ENCODE measurements at regions not wholly inside any gene's neighbourhood (a gene's known extent, or its start where the extent isn't known, plus 50 kb on each side); places are given as distances from the start of the nearest gene placed in this dataset.

DNA sequence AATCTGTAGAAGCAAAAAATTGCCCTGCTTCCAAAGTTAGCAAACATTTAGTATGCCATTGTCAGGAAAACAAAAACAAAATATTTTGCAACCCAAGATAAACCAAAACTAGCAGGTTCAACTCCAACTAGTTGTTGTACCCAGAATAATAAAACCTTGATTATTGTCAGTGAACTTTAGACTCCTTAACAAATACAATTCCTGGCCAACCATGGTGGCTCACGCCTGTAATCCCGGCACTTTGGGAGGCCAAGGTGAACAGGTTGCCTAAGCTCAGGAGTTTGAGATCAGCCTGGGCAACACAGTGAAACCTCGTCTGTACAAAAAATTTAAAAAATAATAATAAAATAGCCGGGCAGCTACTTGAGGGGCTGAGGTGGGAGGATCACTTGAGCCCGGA, 53.6 kb upstream of the EPCAM start:
- TF ChIP-seq, protein P1, sequence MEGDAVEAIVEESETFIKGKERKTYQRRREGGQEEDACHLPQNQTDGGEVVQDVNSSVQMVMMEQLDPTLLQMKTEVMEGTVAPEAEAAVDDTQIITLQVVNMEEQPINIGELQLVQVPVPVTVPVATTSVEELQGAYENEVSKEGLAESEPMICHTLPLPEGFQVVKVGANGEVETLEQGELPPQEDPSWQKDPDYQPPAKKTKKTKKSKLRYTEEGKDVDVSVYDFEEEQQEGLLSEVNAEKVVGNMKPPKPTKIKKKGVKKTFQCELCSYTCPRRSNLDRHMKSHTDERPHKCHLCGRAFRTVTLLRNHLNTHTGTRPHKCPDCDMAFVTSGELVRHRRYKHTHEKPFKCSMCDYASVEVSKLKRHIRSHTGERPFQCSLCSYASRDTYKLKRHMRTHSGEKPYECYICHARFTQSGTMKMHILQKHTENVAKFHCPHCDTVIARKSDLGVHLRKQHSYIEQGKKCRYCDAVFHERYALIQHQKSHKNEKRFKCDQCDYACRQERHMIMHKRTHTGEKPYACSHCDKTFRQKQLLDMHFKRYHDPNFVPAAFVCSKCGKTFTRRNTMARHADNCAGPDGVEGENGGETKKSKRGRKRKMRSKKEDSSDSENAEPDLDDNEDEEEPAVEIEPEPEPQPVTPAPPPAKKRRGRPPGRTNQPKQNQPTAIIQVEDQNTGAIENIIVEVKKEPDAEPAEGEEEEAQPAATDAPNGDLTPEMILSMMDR (IDR thresholded peaks at IDR 0.05; ENCODE audit: insufficient read depth, low read depth, low read length), result no peak
- ChIA-PET POLR2A (no interaction called here), CTCF (interaction anchor here (2.5 kb wide), 1 partner anchor 8 kb away, joined by 9 read pairs; no protein-coding TSS in a partner anchor)

DNA sequence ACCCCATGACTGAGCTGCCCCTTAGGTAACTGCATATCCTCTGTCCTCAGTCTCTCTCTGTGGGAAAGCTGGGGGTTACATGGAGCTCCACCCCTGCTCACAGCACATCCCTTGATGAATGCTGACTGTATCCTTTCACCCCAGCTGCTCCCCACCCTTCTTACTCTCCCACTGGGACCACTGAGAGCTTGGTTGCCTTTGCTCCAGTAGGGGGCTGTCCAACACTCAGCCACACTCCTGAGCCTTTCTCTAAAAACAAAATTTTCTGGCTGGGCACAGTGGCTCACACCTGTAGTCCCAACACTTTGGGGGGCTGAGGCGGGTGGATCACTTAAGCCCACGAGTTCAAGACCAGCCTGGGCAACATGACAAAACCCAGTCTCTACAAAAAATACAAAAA, 55.4 kb upstream of the EPCAM start:
- Histone ChIP-seq H3K4me3 (ENCODE audit: low read depth, low read length) (no peak overlapping the region), H3K36me3 (ENCODE audit: control insufficient read depth, insufficient read depth, low read length) (no peaks in the 10 kb centered on the region), H3K27me3 (ENCODE audit: control insufficient read depth, insufficient read depth, low read length) (no peaks in the 10 kb centered on the region)
- no peak for DNase-seq (ENCODE audit: low read depth)
- CTCF ChIA-PET, result interaction anchor here (1.5 to 2.5 kb wide), 2 partner anchors 10 to 25 kb away, joined by 5 to 9 read pairs; no protein-coding TSS in a partner anchor
- POLR2A ChIA-PET, result interaction anchor here (0.6 kb wide), 1 partner anchor 918 kb away, joined by 9 read pairs; no protein-coding TSS in a partner anchor
- TF ChIP-seq, protein P1 (IDR thresholded peaks at IDR 0.05; ENCODE audit: insufficient read depth, low read depth, low read length), result 0 out of 2 replicates have a peak, but pooled peaks have one; percentile 7

More for the DNA sequence above, 53.6 kb upstream of the EPCAM start:
- Histone ChIP-seq H3K4me3 (ENCODE audit: low read depth, low read length) (no peak overlapping the region), H3K27me3 (ENCODE audit: control insufficient read depth, insufficient read depth, low read length) (no peaks in the 10 kb centered on the region), H3K36me3 (ENCODE audit: control insufficient read depth, insufficient read depth, low read length) (no peaks in the 10 kb centered on the region)
- DNase-seq (ENCODE audit: low read depth), result no peak

DNA sequence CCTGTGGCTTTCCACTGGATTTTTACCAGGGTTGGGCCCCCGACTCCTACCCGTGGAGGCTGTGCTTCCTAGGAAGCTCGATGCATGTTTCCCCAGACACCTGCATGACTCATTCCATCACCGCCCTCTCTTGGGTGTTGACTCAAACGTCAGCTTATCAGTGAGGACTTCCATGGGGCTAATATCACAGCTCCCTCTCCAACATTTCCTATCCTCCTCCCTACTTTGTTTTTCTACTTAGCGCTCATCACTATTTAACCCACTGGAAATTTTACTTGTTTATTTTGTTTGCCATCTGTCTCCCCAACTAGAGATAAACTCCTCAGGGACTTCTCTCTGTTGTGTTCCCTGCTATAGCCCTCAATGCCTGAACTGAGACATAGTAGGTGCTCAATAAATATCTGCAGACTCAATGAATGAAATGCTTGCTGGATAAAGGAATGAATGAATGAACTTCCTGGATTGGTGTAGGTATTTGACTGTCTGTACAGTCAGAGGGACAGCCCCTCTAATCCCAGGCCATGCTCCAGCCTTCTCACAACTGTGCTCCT, 55.9 kb upstream of the EPCAM start:
- DNase-seq (ENCODE audit: low read depth), result no peak
- Histone ChIP-seq H3K27me3 (ENCODE audit: control insufficient read depth, insufficient read depth, low read length) (no peaks in the 10 kb centered on the region), H3K36me3 (ENCODE audit: control insufficient read depth, insufficient read depth, low read length) (no peaks in the 10 kb centered on the region), H3K4me3 (ENCODE audit: low read depth, low read length) (no peak overlapping the region)
- TF ChIP-seq, protein P1 (IDR thresholded peaks at IDR 0.05; ENCODE audit: insufficient read depth, low read depth, low read length), result no peak
- ChIA-PET CTCF (interaction anchor here (1.5 to 2.5 kb wide), 2 partner anchors 10 to 24 kb away, joined by 5 to 9 read pairs; no protein-coding TSS in a partner anchor), POLR2A (interaction anchor here (0.6 kb wide), 1 partner anchor 917 kb away, joined by 9 read pairs; no protein-coding TSS in a partner anchor)

DNA sequence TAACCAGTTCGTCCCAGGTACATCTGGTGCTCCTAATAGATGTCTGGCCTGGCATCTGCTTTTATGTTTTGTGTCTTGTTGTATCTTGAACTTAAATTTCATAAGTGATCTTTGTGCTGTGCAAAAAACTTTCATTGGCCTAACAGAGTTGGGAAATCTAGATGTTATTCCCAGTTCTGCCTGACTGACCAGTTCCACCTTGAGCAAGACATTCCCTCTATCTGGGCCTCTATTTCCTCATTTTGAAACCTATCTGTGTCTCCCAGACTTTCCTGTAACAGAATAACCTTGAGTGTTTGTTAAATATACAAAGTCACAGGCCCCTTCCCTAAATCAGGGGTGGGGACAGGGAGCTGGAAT, 56.6 kb upstream of the EPCAM start:
- DNase-seq (ENCODE audit: low read depth), result no peak
- Histone ChIP-seq H3K36me3 (ENCODE audit: control insufficient read depth, insufficient read depth, low read length) (no peaks in the 10 kb centered on the region), H3K4me3 (ENCODE audit: low read depth, low read length) (no peak overlapping the region), H3K27me3 (ENCODE audit: control insufficient read depth, insufficient read depth, low read length) (no peaks in the 10 kb centered on the region)
- TF ChIP-seq, protein P1 (IDR thresholded peaks at IDR 0.05; ENCODE audit: insufficient read depth, low read depth, low read length), result no peak
- POLR2A ChIA-PET, result no interaction called here
- CTCF ChIA-PET, result interaction anchor here (0.7 kb wide), 1 partner anchor 306 kb away, joined by 3 read pairs; no protein-coding TSS in a partner anchor

DNA sequence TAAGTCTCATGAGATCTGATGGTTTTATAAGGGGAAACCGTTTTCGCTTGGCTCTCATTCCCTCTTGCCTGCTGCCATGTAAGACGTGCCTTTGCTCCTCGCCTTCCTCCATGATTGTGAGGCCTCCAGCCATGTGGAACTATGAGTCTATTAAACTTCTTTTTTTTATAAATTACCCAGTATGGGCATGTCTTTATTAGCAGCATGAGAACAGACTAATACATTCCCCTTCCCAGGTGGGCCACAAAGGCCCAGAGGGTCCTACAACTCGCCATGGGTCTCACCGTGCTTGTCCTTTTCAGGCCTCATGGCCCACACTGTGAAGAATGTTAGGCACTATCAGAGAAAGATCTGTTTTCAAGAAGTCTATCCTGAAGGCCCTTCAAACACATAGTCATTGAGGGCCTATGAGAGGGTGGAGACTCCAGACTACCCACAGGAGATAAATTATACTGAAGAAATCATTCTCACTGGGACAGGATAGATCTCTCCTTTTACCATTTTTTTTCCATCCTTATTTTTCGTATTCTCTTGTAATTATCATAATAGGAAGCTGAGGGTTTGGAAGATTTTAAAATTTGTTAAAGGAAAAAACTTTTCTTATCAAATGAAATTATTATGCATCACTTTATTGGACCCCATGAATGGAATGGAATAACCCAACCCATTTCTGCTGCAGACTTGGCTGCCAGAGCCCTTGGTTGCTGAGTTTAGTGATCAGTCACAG, 57.2 kb upstream of the EPCAM start:
- H3K4me3 ChIP-seq (ENCODE audit: low read depth, low read length), result no peak overlapping the region
- no peaks in the 10 kb centered on the region for H3K27me3 ChIP-seq (ENCODE audit: control insufficient read depth, insufficient read depth, low read length)
- no peaks in the 10 kb centered on the region for H3K36me3 ChIP-seq (ENCODE audit: control insufficient read depth, insufficient read depth, low read length)
- POLR2A ChIA-PET, result no interaction called here
- no peak for DNase-seq (ENCODE audit: low read depth)
- CTCF ChIA-PET, result interaction anchor here (0.7 kb wide), 1 partner anchor 305 kb away, joined by 3 read pairs; no protein-coding TSS in a partner anchor
- TF ChIP-seq, protein P1 (IDR thresholded peaks at IDR 0.05; ENCODE audit: insufficient read depth, low read depth, low read length), result no peak

All from BJ (cell line).